ENCODE measurements at regions not wholly inside any gene's neighbourhood (a gene's known extent, or its start where the extent isn't known, plus 50 kb on each side); places are given as distances from the start of the nearest gene placed in this dataset.

GRCh38 chr5:61735531-61735930 lies 403.5 kb downstream of the ZSWIM6 start:
- no peak for DNase-seq (ENCODE audit: low read depth in 2 of 2, low spot score in 1 of 2)

DNA sequence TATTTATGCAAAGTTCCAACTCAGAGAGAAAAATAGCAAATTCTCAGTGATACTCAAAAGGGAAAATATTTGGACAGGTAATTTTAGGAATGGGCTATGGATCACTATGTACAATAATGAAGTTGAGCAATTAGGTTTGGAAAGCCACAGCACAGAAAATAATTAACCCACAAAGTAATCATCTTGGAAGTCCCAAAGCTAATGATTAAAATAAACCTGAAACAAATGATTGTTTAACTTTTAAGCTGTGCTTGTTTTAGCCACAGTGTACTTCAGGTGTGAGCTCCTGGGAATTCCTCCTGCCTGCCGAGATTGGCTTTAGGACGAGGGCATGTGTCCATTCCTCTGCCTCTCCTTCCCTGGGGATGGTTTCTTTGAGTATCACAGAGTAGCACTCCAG lies 403.9 kb downstream of the ZSWIM6 start:
- no peak for DNase-seq (ENCODE audit: low read depth in 2 of 2, low spot score in 1 of 2)

GRCh38 chr5:61737301-61737963 lies 405.4 kb downstream of the ZSWIM6 start:
- DNase-seq (ENCODE audit: low read depth in 2 of 2, low spot score in 1 of 2): no peak

DNA sequence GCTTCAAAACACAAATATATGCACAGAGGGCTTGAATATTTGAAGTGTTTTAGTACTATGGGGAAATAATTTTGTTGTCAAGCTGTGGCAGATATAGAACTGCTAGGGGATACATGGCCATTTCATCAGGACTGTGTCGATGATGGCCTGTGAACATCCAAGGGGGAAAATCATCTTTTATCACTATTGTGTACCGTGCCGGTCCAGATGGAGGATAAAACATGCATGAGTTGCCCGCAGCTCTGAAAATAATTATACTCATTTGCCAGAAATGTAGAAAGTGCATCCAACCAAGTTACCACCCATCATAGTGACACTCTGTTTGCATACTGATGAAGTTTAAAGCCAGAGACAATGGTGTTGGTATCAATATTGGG lies 405.9 kb downstream of the ZSWIM6 start:
- no peak for DNase-seq (ENCODE audit: low read depth in 2 of 2, low spot score in 1 of 2)

- DNase-seq (ENCODE audit: low read depth in 2 of 2, low spot score in 1 of 2): no peak
These were observed 406.4 kb downstream of the ZSWIM6 start for GRCh38 chr5:61738446-61738845.

DNA sequence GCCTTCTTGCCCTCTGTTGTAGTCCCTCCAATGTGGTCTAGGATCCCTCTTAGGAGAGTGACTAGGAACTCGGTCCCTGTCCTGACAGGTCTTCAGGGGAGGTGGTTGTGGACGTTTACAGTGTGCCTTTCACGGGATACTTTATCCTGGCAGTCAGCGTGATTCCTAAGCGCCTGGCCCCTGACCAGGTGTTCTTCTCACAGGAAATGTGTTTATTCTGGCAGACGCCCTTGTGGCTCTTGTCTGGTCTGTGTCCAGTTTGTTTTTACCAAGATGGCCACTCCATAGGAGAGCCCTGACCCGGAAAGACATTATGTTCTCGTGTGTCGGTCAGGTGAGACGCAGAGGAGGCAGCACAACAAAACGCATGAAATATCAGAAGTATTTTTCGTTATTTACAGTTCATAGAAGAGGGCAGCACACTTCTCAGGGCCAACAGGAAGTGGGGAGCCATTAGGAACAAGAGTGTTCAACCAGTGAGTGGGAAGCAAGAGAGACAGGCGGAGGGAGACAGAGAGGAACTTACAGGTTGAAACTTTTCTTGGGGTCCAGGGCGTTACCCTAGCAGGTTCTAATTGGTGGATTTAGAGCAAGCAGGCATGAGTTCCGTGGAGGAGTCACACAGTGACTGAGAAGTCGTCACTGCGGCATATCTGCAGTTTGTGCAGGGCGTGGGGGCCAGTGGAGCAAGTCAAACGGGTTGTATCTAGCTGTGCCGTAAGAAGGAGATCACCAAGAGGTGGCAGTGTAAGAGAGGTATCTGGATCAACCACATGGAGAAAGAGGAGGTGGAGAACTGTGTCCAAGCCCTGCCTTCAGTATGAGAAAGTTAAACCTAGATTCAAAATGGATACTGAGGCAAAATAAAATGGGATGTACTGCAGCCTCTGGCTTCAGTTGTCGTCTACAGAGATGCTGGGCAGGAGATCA lies 412.9 kb downstream of the ZSWIM6 start:
- DNase-seq (ENCODE audit: low read depth in 2 of 2, low spot score in 1 of 2): no peak

GRCh38 chr5:61746831-61747575 lies 414.9 kb downstream of the ZSWIM6 start:
- no peak for DNase-seq (ENCODE audit: low read depth in 2 of 2, low spot score in 1 of 2)

DNA sequence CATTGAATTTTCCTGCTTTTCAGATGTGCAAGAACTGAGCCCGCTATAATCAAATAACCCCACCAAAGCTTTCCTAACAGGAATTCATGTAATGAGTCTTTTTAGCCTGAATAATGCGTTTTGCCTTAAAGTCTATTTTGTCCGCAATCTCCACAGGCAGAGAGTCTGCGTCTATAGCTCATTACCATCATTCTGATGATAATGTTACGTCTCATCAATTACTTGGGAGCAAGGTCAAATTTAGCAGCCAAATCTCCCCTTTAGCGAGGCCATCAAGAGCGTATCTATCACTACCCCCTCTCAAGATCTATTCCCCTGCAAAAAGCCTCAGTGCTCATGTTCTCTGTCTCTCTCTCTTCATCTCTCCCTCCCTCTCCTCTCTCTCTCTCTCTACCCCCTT lies 416.1 kb downstream of the ZSWIM6 start:
- no peak for DNase-seq (ENCODE audit: low read depth in 2 of 2, low spot score in 1 of 2)

GRCh38 chr5:61748651-61749050 lies 416.6 kb downstream of the ZSWIM6 start:
- no peak for DNase-seq (ENCODE audit: low read depth in 2 of 2, low spot score in 1 of 2)

- no peak for DNase-seq (ENCODE audit: low read depth in 2 of 2, low spot score in 1 of 2)
These were observed 420.5 kb downstream of the ZSWIM6 start for GRCh38 chr5:61752588-61752987.

DNA sequence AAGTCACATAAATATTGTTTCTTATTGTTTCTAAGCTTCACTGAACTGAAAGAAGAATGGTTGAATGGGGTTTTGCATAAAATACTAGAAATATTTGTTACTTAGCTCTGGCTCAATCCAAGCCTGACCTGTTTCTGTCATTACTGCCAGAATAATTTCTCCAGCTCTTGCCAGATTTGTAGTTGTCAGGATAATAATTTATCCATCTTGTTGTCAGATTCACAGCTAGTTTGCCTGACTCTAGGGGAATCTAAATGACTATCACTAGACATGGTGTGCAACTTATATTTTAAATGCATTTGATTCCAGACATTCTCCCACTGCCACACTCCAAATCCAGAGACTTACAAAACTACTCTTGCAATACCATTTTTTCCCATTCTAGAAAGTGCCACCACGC lies 422.7 kb downstream of the ZSWIM6 start:
- no peak for DNase-seq (ENCODE audit: low read depth in 2 of 2, low spot score in 1 of 2)

DNA sequence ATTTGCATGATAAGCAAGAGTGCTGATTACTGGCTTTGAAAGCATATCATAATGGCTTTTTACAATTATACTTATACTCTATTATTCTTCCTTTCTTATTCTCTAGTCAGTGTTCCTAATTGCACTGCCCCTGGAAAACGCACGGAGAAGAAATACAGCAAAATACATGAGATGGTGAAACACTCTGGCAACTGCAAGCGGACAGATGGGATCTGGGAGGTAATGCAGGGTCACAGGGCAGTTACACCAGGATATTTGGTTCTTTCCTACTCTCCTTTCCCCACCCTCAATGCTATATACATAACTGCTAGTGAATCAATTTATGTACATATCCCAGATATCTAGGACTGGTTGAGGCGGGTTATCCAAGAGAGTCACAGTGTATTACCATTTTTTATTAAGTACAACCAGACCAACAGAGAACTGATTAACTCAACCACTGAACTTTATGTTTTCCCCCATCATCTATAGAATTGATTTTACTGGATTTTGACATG lies 423.7 kb downstream of the ZSWIM6 start:
- DNase-seq (ENCODE audit: low read depth in 2 of 2, low spot score in 1 of 2): no peak

DNA sequence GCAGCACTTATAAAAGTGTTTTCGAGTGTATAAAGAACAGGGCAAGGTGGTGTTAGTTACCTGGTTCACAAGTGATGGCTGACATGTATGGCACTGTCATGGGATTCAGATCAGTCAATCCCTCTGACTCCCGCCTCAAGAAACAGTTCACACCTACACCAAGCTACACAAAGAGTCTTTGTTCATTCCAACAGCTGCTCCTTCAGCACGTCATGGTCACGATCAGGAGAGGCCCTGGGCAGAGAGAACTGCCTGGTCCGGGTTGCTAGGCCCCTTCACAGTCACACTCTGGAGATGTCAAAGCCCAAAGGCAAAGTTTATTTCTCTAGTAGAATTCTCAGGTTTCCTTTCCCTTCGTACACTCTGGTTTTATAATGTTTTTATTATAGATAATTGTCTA lies 426.7 kb downstream of the ZSWIM6 start:
- DNase-seq (ENCODE audit: low read depth in 2 of 2, low spot score in 1 of 2): no peak

- DNase-seq (ENCODE audit: low read depth in 2 of 2, low spot score in 1 of 2): no peak
These were observed 433.4 kb downstream of the ZSWIM6 start for GRCh38 chr5:61765471-61765870.

DNA sequence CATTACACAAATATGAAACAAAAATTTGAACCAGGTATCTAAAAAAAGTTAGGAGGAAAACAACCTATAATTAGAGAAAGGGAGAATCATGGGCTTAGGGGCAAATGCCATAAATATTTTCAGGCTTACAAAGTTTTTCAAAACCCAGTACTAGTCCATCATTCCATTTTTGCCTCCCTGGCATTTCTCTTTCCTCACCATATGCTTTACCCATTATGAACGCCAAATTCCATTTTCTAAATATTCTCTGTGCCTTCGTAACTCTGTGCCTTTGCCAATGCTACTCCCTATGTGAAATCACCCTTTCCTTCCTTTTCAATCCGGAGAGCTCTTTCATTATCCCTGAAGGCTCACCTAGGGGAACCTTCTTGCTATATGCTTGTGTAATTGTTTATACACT lies 434.1 kb downstream of the ZSWIM6 start:
- DNase-seq (ENCODE audit: low read depth in 2 of 2, low spot score in 1 of 2): no peak

- DNase-seq (ENCODE audit: low read depth in 2 of 2, low spot score in 1 of 2): no peak
These were observed 435.4 kb downstream of the ZSWIM6 start for GRCh38 chr5:61767231-61768080.

DNA sequence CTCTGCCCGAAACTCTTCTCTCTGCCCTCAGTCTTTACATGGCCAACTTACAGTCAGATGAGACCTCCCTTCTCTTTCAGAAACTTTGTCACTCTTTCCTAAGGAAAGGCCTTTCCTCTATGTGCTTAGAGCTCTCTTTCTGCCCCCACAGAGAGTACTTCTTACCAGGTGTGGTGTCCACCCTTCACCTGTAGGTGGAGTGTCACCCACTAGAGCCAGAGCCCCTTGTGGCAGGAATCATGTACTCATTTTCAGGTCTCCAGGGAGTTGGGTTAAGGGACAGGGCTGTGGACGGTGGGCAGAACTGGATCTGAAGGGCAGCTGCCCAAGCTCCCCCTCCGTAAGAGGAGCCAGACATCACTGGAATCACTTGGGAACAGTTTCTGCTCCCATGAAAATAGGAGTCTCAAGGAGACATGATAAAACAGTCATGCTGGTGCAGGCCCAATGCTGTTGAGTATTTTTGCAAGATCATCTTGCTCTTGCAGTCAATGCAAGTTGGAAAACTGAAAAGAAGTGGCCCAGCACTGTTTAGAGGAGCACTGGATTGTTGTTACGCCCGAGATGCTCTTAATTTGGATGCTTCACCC lies 436.7 kb downstream of the ZSWIM6 start:
- no peak for DNase-seq (ENCODE audit: low read depth in 2 of 2, low spot score in 1 of 2)

- no peak for DNase-seq (ENCODE audit: low read depth in 2 of 2, low spot score in 1 of 2)
These were observed 439.0 kb downstream of the ZSWIM6 start for GRCh38 chr5:61771062-61771461.

DNA sequence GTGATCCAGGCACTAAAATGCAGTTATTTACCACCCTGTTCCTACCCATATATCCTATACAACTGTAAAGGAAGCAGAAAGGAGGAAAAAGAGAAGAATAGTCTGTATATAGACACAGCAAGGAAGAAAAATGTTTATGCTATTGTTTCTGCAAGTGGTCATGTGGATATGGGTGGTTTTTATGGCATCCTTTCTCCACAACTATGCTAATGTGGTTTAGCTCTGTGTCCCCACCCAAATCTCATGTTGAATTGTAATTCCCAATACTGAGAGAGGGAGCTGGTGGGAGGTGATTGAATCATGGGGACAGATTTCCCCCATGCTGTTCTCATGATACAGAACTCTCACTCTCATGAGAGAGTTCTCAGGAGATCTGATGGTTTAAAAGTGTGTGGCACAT lies 439.8 kb downstream of the ZSWIM6 start:
- DNase-seq (ENCODE audit: low read depth in 2 of 2, low spot score in 1 of 2): no peak

- no peak for DNase-seq (ENCODE audit: low read depth in 2 of 2, low spot score in 1 of 2)
These were observed 443.8 kb downstream of the ZSWIM6 start for GRCh38 chr5:61775901-61776300.
